HG02938 (cell line): ENCODE measurements at regions not wholly inside any gene's neighbourhood (a gene's known extent, or its start where the extent isn't known, plus 50 kb on each side); places are given as distances from the start of the nearest gene placed in this dataset.
"Not testable (repeated sequence)": the region's sequence is repeated elsewhere in the genome, so short reads cannot be mapped to it uniquely, and the experiment has no call there.

Source experiments
- ATAC-seq: cut with Tn5 transposase; IDR thresholded peaks from one replicate; pipeline ENCODE4 v1.9.1; 2021; ENCODE audit warnings: mild to moderate bottlenecking, moderate library complexity; ENCODE audit not compliant: unreplicated experiment

DNA sequence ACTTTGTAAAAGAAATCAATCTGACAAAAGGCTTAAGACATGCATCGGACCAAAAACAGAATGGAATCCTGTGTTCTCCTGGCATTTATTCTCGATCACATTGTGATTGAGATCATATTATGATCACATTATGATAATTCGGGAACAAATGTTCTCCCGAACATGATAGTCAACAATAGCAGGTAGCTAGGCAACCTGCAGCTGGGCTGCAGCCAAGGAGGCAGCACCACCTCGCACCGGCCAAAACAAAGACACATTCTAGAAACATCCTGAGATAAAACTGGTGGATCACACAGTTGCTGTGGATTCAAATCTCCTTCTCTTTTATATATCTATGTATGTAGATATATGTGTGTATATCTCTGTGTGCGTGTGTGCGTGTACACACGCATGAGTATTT, 480.6 kb upstream of the CYLC2 start:
- ATAC-seq = no peak

DNA sequence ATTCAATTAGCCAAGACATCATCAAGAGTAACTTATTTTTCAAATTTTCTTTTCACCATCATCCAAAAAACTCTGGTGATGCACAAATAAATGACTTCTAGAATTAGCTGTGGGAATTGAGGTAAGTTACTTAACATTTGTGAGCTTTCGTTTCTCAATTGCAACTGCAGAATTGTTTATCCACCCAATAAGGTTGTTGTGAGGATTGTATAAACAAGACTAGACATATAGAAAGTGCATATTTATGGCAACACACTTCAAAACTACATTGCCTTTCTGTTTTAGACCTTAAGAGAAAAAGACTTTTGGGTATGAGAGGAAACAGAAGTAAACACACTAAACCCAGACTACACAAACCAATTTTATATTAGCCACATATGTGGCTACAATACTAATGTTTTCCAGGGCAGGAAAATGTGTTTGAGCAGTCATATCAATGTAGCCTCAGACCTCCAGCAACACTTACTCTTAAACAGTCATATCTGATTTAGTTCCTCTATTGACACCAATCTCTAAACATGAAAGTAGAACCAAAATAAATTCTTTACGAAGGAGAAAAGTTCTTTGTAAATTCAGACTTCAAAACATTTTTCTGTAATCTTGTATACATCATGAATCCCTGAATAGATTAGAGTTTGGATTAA, 488.0 kb upstream of the CYLC2 start:
- no peak for ATAC-seq

DNA sequence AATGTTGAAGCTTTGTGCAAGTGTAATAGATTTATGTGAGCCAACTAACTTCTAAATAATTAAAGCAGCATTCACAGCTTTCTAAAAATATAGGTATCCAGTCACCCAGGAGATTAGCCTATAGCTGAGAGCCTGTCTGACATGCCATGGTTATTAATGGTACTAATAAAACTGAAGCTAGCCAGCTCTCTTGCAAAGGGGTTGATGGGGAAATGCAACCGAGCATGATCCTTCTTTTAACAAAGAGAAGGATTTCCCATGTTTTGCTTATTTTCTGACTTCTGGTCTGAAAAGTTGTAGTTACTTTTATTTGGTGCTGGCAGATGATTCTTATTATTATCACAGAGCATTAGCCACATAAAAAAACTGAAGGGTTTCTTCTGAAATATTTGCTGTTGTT, 488.7 kb upstream of the CYLC2 start:
- ATAC-seq = no peak

DNA sequence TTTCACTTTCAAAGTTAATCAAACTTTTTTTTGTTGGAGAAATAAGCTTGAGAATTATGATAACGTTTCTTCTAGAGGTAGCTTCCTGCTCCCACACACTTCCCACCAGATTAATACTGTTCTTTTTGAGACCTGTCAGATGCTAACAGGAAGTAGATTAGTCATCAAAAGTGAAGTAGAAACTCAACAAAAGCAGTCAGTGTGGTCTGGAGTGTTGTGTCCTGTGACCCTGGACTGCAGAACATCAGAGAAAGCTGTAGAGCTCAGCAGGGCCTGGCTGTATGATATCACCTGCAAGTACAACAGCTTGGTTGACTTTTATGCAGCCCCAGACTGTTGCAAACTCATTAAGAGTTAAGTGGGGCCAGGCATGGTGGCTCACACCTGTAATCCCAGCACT, 495.7 kb upstream of the CYLC2 start:
- peak; percentile 79 for ATAC-seq

DNA sequence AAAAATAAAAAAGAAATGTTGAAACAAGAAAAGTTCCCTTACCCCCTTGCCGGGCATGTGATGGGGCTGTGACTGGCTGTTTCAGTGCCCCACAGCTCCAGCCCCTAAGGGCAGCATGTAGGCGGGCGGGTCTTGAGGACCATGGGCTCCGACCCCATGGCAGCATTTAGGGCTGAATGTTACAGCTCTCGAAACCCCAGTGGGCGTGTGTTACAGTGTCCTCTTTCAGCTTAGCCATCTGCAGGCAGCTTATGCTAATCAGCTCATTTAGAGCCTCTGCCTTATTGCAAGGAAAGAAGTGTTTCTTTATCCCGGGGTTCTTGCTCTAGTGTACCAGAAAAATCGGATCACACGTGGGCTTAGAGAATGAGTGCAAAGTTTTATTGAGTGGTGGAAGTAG, 497.4 kb upstream of the CYLC2 start:
- no peak for ATAC-seq

- ATAC-seq = not testable (repeated sequence)
Measured at GRCh38 chr9:102486976-102487375, 508.2 kb upstream of the CYLC2 start.

- no peak for ATAC-seq
Measured at GRCh38 chr9:102483651-102484050, 511.5 kb upstream of the CYLC2 start.

DNA sequence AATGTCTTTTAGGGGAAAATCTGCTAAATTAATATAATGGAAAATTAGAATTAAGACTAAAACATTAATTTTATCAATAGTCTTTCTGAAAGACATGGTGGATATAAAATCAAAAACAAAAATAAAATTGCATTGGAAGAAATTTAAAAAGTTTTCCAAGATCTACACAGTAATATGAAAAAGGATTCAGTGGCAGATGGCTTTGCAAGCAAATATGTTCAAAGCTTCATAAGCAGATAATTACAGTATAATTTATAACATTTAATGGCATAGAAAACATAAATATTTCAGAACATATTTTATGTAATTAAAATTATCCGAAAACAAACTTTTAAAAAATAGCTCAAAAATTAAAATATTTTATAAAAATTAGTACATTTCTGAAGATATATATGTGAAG, 512.4 kb upstream of the CYLC2 start:
- ATAC-seq = no peak

DNA sequence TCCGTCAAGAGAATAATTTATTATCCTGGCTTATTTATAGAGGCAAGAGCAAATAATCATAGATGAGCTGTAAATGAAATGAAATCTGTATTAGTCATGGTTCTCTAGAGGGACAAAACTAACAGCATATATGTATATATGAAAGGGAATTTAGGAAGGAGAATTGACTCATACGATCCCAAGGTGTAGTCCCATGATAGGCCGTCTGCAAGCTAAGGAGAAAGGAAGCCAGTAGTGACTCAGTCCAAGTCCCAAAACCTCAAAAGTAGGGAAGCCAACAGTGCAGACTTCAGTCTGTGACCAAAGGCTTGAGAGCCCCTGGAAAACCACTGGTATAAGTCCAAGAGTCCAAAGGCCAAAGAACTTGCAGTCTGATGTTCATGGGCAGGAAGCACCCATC, 515.9 kb upstream of the CYLC2 start:
- no peak for ATAC-seq

GRCh38 chr9:102474357-102474756, 520.8 kb upstream of the CYLC2 start:
- no peak for ATAC-seq

GRCh38 chr9:102469430-102469829, 525.7 kb upstream of the CYLC2 start:
- ATAC-seq = not testable (repeated sequence)

DNA sequence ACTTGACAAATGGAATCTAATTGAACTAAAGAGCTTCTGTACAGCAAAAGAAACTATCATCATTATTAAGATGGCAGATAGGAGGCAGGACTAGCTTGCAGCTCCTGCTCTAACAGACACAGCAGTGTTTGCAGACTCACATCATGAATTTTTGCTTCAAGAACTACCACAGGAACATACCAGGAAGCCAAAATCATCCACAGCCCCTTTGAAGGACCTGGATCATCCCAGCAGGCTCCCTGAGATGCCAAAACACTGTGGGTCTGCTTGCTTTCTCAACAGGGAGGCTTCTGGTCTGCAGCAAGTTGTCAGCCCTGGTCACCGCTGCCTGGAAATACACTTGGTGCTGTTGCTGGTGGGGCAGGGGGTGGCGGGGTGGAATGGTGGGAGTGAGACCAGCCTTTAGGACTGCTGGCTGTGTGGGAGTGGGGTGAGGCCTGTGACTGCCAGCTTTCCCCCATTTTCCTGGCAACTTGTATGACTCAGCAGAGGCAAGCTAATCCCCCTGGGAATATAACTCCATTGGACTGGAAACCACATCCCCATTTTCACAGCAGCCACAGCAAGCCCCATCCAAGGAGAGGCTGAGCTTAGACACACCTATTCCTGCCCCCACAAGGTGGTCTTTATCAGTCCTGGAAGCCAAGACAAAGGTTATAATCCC, 533.8 kb upstream of the CYLC2 start:
- ATAC-seq = no peak

DNA sequence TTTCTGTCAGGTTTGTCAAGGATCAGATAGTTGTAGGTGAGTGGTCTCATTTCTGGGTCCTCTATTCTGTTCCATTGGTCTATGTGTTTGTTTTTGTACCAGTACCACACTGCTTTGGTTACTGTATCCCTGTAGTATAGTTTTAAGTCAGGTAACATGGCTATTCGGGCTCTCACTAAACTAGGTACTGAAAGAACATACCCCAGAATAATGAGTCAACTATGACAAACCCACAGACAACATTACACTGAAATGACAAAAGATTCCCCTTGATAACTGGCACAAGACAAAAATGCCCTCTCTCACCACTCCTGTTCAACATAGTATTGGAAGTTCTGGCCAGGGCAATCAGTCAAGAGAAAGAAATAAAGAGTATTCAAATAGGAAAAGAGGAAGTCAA, 535.3 kb upstream of the CYLC2 start:
- no peak for ATAC-seq

- ATAC-seq = no peak
Measured at GRCh38 chr9:102456562-102456961, 538.6 kb upstream of the CYLC2 start.

- ATAC-seq = no peak
Measured at GRCh38 chr9:102445906-102446305, 549.2 kb upstream of the CYLC2 start.

DNA sequence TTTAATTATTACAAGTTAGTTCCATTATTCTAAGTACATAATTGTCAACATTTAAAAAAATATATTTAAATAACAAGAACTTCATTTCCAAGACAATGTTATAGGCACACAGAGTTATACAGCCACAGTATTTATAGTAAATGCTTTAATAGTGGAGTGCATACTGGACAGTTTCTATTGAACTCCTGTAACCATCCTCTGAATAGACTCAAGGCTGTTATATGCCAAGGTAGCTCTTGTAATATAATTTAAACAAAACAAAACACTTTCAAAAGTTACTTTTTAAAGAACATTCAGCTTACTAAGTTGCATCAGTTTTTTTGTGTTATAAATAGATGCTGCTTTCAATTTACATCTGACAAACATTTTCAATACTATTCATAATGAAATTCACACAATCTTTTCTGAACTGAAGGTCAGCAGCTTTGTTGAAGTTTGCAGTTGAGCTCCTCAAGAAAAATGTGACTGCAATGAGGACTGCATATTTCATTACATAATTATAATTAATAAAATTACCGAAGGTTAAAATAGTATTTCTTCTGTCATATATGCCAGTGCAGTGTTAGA, 549.9 kb upstream of the CYLC2 start:
- ATAC-seq = no peak

GRCh38 chr9:102439583-102439982, 555.5 kb upstream of the CYLC2 start:
- no peak for ATAC-seq

DNA sequence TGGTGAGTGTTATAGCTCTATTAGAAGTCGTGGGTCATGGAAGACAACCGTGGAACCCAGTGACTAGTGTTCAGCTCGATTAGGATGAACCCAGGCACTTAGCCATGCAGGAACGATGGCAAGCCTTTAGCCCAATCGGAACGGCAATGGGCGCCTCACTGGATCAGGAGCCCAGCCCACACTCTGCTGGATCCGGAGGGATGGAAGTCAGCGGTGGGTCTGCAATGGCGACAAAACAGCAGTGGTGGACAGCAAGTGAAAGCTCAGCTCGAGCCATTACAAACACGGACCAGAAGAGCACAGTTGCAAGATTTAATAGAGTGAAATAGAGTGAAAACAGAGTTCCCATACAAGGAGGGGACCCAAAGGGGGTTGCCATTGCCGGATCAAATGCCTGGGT, 558.5 kb upstream of the CYLC2 start:
- not testable (repeated sequence) for ATAC-seq

DNA sequence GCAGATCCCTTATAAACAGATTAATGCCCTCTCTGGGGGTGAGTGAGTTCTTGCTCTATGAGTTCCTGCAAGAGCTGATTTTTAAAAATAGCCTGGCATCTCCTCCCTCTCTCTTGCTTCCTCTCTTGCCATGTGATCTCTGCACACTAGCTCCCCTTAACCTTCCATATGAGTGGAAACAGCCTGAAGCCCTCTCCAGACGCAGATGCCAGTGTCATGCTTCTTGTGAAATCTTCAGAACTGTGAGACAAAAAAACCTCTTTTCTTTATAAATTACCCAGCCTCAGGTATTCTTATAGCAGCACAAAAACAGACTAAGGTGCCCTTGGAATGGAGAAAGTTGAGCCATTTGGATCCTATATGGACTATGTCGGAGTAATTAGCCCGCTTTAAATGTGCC, 559.7 kb upstream of the CYLC2 start:
- ATAC-seq = no peak

GRCh38 chr9:102434545-102434944, 560.6 kb upstream of the CYLC2 start:
- ATAC-seq = no peak

DNA sequence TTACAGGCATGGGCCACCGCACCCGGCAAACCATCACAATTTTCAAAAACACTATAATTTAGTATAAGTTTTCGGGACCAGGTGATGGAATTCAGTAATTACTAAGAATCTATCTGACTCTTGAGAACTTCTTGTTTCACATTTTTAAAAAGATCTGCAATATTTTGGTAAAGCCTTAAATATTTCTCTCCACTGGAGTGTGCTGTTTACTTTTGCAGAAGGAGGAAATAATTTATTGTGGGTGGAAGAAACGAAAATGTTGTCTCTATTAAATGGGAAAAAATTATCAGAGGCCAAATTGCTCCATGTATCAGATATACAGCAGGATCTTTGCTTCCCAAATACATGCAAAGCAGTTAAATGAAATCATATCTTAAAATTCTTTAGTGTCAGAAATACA, 566.8 kb upstream of the CYLC2 start:
- ATAC-seq = no peak

- not testable (repeated sequence) for ATAC-seq
Measured at GRCh38 chr9:102416251-102416650, 578.9 kb upstream of the CYLC2 start.
